Uterus (tissue), 2 donors: ENCODE measurements at regions not wholly inside any gene's neighbourhood (a gene's known extent, or its start where the extent isn't known, plus 50 kb on each side); places are given as distances from the start of the nearest gene placed in this dataset.

Source experiments
- POLR2A ChIP-seq, 2 donors: fragments of 450-650 bp; IDR thresholded peaks; one replicate each; pipeline ENCODE4 v1.6.1; 2016; ENCODE audit warnings: antibody characterized with exemption in 2 of 2, mild to moderate bottlenecking in 1 of 2, moderate library complexity in 1 of 2
- TF ChIP-seq, protein P1 (sequence below), 4 experiments: fragments of 200-600 bp in 2 of 4; fragments of 450-650 bp in 2 of 4; sonication (generic) in 2 of 4; IDR thresholded peaks; one replicate each; pipeline ENCODE4 v1.5.1; 2016 to 2019; ENCODE audit warnings: antibody characterized with exemption in 4 of 4, mild to moderate bottlenecking in 2 of 4, moderate library complexity in 1 of 4

DNA sequence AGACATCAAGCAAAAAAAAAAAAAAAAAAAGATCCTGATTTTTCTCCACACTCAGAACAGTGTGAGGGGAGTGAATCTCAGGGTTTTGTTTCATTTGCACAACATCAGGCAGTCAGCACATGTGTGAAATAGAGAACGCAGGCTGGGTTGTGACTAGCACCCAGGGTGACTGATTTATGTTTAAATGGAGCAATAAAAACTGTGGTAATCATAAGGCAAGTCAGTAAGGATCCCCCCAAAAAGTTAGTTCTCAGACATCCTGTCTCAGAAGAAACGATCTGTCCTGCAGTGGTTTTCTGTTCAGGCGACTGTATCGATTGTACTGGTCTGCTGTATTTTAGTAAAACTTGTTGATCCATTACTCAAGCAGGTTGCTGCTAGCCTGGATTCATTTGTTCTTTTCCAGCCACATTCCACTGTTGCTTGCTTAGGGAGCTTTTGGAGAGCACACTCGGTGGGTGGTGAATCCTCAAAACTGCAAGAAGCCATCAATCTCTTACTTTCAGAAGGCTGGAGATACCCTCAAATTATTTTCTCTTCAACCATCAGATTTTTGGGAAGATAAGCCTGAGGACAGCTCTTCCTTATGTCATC, 107.1 kb downstream of the DACT1 start:
- TF ChIP-seq, protein P1, sequence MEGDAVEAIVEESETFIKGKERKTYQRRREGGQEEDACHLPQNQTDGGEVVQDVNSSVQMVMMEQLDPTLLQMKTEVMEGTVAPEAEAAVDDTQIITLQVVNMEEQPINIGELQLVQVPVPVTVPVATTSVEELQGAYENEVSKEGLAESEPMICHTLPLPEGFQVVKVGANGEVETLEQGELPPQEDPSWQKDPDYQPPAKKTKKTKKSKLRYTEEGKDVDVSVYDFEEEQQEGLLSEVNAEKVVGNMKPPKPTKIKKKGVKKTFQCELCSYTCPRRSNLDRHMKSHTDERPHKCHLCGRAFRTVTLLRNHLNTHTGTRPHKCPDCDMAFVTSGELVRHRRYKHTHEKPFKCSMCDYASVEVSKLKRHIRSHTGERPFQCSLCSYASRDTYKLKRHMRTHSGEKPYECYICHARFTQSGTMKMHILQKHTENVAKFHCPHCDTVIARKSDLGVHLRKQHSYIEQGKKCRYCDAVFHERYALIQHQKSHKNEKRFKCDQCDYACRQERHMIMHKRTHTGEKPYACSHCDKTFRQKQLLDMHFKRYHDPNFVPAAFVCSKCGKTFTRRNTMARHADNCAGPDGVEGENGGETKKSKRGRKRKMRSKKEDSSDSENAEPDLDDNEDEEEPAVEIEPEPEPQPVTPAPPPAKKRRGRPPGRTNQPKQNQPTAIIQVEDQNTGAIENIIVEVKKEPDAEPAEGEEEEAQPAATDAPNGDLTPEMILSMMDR (IDR thresholded peaks at IDR 0.05), result no peak
- TF ChIP-seq POLR2A (IDR thresholded peaks at IDR 0.05), result no peak
